ENCODE measurements at regions not wholly inside any gene's neighbourhood (a gene's known extent, or its start where the extent isn't known, plus 50 kb on each side); places are given as distances from the start of the nearest gene placed in this dataset.

- no peak for DNase-seq
Observed at GRCh38 chr2:8278709-8279354, 403.0 kb upstream of the ID2 start.

- DNase-seq = no peak
Observed at GRCh38 chr2:8279506-8279905, 402.4 kb upstream of the ID2 start.

DNA sequence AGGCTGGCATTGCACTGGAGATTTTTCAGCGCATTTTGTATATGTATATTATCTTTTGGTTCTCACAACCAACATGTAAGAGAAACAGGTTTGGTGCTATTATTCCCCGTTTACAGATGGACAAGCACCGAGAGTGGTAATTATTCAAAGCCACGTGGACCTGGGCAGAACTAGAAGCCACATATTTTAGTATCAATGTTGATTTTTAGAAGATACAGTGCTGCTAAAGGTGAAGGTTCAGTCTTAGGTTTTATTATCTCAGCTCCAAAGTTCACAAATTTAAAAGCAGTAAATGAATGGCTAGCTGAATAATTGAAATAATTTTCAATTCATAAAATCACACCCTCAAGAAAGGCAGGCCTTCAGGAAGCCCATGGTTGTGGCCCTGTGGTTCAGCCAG lies 400.6 kb upstream of the ID2 start:
- no peak for DNase-seq

- DNase-seq = no peak
Observed at GRCh38 chr2:8281950-8282857, 399.7 kb upstream of the ID2 start.

GRCh38 chr2:8282858-8283252 lies 399.0 kb upstream of the ID2 start:
- DNase-seq = no peak

GRCh38 chr2:8285081-8285480 lies 396.8 kb upstream of the ID2 start:
- DNase-seq = no peak

- DNase-seq = no peak
Observed at GRCh38 chr2:8285898-8286297, 396.0 kb upstream of the ID2 start.

DNA sequence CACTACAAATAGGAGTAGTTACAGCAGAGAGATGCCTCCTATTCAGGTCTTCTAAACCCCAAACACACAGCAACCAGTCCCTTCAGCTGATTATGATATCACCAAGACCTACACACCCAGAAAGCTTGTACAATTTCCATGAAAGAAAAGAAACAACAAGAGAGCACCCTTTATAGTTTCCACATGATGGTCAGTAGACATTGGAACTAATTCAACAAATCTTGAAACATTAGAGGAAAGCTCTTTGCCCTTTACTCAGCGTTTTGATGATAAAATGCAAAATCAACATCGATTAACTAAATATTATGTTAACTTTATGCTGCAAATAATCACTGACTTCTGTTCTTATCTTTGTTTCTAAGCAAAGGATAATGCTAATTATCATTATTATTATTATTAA lies 393.6 kb upstream of the ID2 start:
- DNase-seq = no peak

- no peak for DNase-seq
Observed at GRCh38 chr2:8289111-8289510, 392.7 kb upstream of the ID2 start.

- no peak for DNase-seq
Observed at GRCh38 chr2:8290771-8291352, 391.0 kb upstream of the ID2 start.

- DNase-seq = no peak
Observed at GRCh38 chr2:8296306-8296705, 385.6 kb upstream of the ID2 start.

GRCh38 chr2:8297376-8298231 lies 384.3 kb upstream of the ID2 start:
- DNase-seq = no peak

- no peak for DNase-seq
Observed at GRCh38 chr2:8298783-8299182, 383.1 kb upstream of the ID2 start.

DNA sequence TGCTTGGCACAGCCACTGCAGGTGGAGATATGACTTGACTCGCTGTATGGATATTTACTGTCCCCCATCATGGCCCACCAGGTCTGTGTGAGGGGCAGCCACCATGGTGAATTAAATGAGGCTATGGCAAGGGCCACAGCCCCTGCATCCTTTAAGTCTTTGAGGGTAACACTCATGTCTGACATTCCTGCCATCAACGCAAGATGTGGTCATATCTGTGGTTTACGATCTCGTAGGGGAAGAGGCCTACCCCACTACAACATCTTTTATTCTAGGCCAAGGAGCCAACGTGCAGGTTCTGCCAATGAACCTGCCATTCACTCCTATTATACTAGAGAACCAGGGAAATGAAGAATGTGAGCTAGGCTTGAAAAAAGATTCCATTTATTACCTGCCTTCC lies 381.6 kb upstream of the ID2 start:
- DNase-seq = no peak

GRCh38 chr2:8300905-8301304 lies 381.0 kb upstream of the ID2 start:
- DNase-seq = no peak

DNA sequence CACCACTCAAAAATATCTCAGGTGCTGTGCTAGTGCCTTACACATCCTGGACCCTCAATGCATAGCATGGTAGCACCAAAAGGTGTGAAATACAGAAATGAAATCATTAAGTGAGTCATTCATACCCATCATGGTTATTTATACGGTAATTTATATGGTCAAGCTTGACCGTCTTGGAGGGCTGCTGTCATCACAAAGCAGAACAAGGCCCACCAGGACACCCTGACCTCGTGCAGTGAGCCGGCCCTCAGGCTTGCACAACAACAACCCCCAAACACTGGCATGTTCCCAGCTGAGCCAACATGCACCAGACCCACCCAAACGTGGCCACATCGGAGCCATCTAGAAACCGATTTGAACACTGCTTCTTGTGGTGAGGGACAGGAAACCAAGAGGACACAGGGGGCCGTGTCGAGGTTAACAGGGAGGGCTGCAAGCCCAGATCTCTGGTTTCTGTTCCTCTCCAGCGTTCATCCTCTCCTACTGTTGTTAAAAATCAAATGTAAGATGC lies 378.5 kb upstream of the ID2 start:
- DNase-seq = no peak

- no peak for DNase-seq
Observed at GRCh38 chr2:8304821-8305766, 376.8 kb upstream of the ID2 start.

GRCh38 chr2:8306530-8307351 lies 375.1 kb upstream of the ID2 start:
- DNase-seq = no peak

DNA sequence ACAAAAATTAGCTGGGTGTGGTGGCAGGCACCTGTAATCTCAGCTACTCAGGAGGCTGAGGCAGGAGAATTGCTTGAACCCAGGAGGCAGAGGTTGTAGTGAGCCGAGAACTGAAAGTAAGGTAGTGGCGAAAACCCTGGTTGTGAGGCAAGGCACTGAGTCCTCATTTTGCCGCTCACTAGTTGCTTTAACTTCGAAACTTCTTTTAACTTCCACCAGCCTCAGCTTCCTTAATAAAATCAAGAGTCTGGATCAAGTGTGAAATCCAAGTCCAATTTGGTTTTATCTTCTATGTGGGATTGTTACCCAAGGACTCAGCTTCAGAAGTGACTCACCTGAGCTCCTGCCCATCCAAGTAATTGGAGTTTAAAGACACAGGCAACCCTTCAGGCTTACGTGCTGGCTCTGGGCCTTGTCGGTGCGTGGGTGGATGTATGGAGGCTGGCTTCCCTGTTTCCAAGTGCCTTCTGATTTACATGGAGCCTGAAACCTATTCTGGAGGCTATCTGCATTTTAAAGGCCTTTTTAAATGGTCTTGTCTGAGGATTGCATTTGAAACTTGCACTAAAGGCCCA lies 374.2 kb upstream of the ID2 start:
- DNase-seq = no peak

GRCh38 chr2:8309131-8309530 lies 372.7 kb upstream of the ID2 start:
- no peak for DNase-seq

Measured in NCI-H510A (cell line).